HG03045 (cell line): ENCODE measurements at regions not wholly inside any gene's neighbourhood (a gene's known extent, or its start where the extent isn't known, plus 50 kb on each side); places are given as distances from the start of the nearest gene placed in this dataset.
"Not testable (repeated sequence)": the region's sequence is repeated elsewhere in the genome, so short reads cannot be mapped to it uniquely, and the experiment has no call there.

Experiments
- ATAC-seq: cut with Tn5 transposase; IDR thresholded peaks from one replicate; pipeline ENCODE4 v1.9.1; 2021; ENCODE audit warnings: mild to moderate bottlenecking, moderate library complexity; ENCODE audit not compliant: unreplicated experiment

- no peak for ATAC-seq
These were observed 262.5 kb downstream of the CGGBP1 start for GRCh38 chr3:87796137-87796842.

GRCh38 chr3:87795701-87796100 lies 263.1 kb downstream of the CGGBP1 start:
- no peak for ATAC-seq

DNA sequence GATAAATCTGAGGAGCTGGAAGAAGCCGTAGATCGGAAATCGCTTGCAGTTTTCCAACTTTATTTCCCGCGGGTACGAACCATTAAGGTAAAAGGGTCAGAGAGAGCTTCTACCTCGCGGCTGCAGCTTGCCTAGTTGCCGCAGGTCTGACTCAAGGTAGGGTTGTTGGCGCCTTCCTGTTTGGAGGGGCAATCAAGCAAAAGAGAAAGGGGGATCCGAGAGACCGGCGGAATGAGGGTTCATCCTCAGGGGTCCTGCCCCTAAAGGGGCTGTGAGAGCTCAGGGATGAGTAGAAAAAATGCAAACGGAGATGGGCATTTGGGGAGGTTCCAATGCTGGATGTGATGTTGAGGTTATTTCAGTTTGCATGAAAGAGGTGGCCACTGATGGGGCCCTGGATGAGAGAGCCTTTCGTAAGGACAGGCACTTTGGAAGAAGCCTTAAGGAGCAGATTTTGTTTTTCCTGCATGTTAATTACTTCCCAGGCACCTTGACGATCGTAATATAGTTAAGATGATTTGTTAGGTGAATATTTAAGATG lies 265.4 kb downstream of the CGGBP1 start:
- no peak for ATAC-seq

DNA sequence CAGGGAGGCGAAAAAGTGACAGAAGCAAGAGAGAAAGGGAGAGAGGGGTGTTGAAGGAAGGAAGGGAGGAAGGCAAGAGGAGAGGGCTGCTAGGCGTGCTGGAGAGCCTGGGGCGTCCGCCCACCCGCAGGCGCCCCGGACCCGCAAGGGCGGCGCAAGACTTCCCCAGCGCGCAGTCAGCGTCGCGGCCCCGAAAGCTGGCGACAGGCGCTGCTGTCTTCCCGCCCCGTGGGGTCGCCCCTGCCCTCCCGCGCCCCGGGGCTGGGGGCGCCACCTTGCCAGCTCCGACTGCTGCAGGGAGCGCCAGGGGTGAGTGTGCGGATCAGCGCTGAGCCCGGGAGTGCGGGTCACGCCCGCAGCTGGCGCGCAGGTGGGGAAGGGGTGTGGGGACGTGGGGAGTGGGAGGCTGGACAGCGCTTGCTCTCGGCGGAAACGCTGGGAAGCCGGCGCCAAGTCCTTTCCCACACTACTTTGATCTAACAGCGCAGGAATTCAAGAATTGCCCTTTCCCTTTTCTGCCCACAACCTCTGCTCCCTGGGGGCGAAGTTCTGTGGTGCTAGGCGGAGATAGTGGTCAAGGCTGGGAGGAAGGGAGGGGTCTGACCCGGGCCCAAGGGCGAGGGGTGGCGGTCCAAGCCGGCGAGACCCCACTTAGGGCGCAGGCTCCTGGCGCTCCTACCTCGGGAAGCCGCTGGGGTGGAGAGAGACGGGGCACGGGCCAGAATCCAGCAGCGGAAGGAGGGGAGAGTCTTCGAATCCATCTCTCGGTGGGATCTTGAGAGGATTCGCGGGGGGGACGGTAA lies 266.1 kb downstream of the CGGBP1 start, which contains the start of gene HTR1F:
HTR1F (plus strand) TSS at position 173 of the 803 bp plus-strand sequence.
- no peak for ATAC-seq

DNA sequence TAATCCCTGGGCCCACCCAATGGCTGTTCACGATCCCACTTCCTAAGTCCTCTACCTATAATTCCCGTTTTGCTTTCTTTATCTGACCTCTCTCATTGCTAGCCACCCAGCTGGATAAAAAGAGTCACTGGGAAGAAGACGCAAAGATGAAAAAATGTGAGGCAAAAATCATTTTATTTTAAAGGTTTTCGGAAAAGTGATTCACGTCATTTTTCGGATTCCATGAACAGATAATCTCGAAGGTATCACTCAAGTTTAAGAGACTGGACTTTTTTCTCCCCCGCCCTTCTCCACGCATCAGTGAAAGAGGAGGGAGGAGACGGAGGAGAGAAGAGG lies 266.6 kb downstream of the CGGBP1 start:
- no peak for ATAC-seq

DNA sequence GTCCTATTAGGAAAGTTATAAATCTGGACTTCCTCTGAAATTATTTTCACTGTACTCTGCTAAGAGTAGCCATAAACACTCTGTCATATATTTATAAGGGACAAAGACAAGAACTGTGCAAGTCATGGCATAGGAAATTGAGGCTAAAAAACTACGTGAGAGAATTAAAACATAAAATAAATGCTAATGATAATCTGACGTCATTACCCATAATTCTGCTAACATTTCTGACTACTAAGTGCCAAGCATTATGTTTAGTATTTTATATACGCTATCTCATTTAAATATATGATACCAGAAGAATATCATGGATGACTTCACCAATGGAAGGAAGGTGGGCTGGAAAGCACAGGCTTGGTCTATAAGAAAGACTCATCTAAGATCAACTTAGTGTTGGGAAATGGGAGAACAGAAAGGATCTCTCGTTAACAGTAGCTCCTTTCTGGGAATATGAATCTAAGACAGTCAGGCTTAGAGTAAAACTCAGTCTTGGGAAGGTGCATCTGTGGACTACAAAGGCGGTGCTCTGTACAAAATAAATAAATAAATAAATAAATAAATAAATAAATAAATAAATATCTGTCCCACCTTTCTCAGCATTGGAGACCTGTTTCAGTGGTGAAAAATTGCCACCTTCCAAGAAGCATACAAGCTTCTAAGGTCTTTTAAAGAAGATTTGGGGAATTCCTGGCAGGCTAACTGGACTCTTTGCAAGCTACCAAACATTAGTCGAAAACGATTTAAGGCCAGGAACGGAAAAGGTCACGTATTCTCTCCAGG lies 267.4 kb downstream of the CGGBP1 start:
- ATAC-seq, result no peak

- not testable (repeated sequence) for ATAC-seq
These were observed 269.8 kb downstream of the CGGBP1 start for GRCh38 chr3:87789049-87789448.

GRCh38 chr3:87788516-87788915 lies 270.3 kb downstream of the CGGBP1 start:
- ATAC-seq, result no peak

GRCh38 chr3:87780811-87781210 lies 278.0 kb downstream of the CGGBP1 start:
- ATAC-seq, result no peak

DNA sequence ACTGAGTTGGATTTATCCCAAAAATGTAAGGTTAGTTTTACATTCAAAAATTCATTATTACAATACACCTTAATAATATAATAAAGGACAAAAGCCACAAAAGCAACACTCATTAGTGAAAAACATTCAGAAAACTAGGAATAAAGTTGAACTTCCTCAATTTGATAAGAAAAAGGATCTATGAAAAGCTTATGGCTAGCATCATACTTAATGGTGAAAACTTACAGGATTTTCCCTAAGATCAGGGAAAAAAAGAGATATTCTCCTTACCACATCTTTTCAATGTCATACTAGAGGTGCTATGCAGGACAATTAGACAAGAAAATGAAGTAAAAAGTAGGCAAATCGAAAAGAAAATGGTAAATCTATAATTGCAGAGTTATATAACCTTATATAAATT lies 279.9 kb downstream of the CGGBP1 start:
- ATAC-seq, result no peak

GRCh38 chr3:87771337-87772192 lies 287.2 kb downstream of the CGGBP1 start:
- ATAC-seq, result peak; percentile 92

DNA sequence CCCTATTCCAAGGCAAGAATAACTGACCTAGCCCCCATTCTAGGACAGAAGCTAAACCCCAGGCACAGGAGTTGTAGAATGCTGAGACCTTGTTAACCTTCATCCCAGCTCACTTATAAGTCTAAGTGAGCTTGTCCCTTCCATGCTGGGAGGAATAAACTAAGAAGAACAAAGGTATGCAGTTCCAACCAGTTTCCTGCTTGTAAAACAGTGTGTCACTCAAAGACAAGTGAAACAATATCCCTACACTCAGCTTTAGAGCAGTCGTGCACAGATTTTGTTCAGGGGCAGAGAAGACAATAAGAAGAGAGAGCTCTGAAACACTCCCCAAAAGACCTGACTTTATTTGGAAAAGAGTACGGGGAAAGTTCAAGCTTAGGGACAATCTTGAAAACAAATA lies 292.1 kb downstream of the CGGBP1 start:
- no peak for ATAC-seq

DNA sequence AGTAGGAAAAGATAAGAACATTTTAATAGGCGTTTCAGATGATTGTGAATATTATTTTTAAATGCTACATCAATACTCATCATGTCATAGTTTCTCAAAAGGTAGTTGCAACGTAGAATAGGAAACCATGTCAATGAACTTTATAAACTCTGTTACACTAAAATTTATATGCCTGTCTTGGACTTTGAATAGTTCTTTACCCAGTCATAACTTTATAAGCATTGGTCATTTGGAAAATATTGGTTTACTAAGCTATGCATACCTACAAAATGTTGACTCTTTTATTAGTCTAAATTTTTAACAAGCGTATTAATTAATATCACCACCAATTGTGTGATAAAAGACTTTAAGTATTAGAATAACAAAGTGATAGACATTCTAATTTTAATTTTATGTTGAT lies 293.5 kb downstream of the CGGBP1 start:
- ATAC-seq, result no peak

GRCh38 chr3:87761795-87762194 lies 297.0 kb downstream of the CGGBP1 start:
- no peak for ATAC-seq

DNA sequence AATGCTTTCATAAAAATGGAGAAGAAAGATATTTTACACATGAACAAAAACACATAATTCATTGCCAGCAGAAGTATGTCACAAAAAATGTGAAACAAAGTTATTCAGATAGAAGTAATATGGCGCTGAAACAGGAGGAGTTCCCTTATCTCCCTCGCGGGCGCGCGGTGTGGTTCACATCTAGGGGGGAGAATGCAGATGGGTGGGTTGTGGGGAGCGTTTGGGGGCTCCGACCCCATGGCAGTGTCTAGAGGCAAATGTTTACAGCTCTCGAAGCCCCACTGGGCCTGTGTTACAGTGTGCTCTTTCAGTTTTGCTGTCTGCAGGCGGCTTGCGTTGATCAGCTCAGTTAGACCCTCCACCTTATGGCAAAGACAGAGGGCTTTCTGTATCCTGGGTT lies 297.5 kb downstream of the CGGBP1 start:
- no peak for ATAC-seq

DNA sequence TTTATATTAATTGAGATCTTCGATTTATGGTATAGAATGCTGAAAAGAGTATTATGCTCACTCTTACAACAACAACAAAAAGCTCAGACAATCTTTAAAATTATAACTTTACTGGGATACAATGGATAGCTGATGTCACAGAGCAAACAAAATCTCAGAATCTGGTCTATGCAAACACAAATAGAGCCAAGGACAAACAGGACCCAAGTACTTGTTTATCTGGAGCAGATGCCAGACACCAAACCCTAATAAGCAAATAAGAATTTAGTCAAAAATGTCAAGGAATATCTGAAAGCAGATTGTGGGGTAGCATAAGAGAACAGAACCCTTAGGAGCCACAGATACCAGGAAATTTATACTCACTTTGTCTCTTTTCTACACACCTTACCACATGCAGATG lies 302.2 kb downstream of the CGGBP1 start:
- no peak for ATAC-seq

DNA sequence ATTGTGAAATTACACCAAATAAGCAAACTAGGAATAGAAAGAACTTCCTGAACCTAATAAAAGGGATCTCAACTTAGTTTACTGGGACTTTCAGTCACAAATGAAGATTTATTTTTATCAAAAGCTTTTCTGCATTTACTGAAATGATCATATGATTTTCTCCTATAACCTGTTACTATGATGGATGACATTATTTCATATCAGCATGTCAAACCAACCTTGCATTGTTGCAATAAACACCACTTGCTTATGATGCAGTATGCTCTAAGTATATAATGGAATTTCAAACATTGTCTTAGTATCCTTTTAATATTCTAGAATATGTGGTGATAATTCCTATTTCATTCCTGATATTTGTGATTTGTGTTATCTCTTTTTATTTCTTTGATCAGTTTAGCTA lies 303.0 kb downstream of the CGGBP1 start:
- no peak for ATAC-seq

DNA sequence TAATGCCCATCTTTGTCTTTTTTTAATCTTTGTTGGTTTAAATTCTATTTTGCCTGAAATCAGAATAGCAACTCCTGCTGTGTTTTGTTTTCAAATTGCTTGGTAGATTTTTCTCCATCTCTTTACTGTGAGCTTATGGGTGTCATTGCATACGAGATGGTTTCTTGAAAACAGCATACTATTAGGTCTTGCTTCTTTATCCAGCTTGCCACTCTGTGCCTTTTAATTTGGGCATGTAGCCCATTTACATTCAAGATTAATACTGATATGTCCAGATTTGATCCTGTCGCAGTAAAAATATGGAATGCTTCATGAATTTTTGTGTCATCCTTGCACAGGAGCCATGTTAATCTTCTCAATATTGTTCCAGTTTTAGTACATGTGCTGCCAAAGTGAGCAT lies 316.6 kb downstream of the CGGBP1 start:
- ATAC-seq, result no peak

GRCh38 chr3:87740894-87741293 lies 317.9 kb downstream of the CGGBP1 start:
- ATAC-seq, result not testable (repeated sequence)

GRCh38 chr3:87737817-87738216 lies 321.0 kb downstream of the CGGBP1 start:
- ATAC-seq, result not testable (repeated sequence)
